ENCODE measurements at regions not wholly inside any gene's neighbourhood (a gene's known extent, or its start where the extent isn't known, plus 50 kb on each side); places are given as distances from the start of the nearest gene placed in this dataset.

DNA sequence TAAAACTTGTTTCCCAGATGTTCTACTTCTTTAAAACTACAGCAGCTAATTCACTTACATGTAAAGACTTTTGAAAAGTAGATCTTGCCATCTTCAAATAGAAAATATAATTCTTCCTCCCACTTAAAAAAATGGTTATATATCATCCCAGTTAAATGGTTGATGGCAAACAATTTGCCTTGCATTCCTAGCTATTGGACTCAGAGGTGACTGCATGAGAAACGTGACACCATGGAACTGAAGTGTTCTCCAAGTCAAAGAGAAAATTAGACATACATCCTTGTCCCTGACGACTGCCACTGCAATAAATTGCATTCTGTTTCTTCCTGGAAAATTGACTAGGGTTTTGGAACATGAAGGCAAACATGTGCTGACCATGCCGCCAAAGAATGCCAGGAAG, 95.0 kb upstream of the POM121L12 start:
- no TSS peak for BruUV-seq (replicated peaks)
- WGBS, 2 experiments (ENCODE audit: extremely low coverage in 2 of 2, insufficient read length in 1 of 2): no CpG with 5 or more reads among the region's 3 CpGs
- no peaks in the 10 kb centered on the region for H3K9me1 ChIP-seq (ENCODE audit: insufficient read depth, low read length)
- H3K9ac ChIP-seq (ENCODE audit: low read depth, low read length): no peak overlapping the region
- CTCF ChIA-PET: no interaction called here
- no peak overlapping the region for H2AK5ac ChIP-seq (ENCODE audit: low read depth, low read length)
- in situ Hi-C loops (cut with MboI; ENCODE audit: low sequenced_read_pairs): no loop called here
- intact Hi-C loops (cut with micrococcal nuclease): no loop called here
- H3K18ac ChIP-seq (ENCODE audit: low read depth, low read length): no peak overlapping the region
- no peaks in the 10 kb centered on the region for H3K79me1 ChIP-seq (ENCODE audit: low read depth in 1 of 2, low read length in 2 of 2)
- TF ChIP-seq, protein P1, sequence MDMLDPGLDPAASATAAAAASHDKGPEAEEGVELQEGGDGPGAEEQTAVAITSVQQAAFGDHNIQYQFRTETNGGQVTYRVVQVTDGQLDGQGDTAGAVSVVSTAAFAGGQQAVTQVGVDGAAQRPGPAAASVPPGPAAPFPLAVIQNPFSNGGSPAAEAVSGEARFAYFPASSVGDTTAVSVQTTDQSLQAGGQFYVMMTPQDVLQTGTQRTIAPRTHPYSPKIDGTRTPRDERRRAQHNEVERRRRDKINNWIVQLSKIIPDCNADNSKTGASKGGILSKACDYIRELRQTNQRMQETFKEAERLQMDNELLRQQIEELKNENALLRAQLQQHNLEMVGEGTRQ (IDR thresholded peaks at IDR 0.05; ENCODE audit: low read depth, low read length): no peak
- TF ChIP-seq SMC3 (IDR thresholded peaks at IDR 0.05; ENCODE audit: low read depth, low read length): no peak
- no peak overlapping the region for H3K27ac ChIP-seq (ENCODE audit: insufficient read depth, low read length)
- ATAC-seq (ENCODE audit: low read depth) (no peak), DNase-seq (no peak)
- H4K5ac ChIP-seq (ENCODE audit: low read depth, low read length): no peak overlapping the region
- no peak overlapping the region for H4K8ac ChIP-seq (ENCODE audit: low read depth in 2 of 2, low read length in 2 of 2)
- H2BK120ac ChIP-seq (ENCODE audit: low read depth, low read length): no peak overlapping the region
- peaks cover 11% of the 10 kb centered on the region for H3K9me3 ChIP-seq (ENCODE audit: control insufficient read depth, insufficient read depth, low read length)
- H2AFZ ChIP-seq (replicated peaks; ENCODE audit: low read length, poor library complexity): no peak overlapping the region
- no peak overlapping the region for H3K56ac ChIP-seq (ENCODE audit: extremely low read depth, insufficient read depth, low read length)
- H3K4me3 ChIP-seq (ENCODE audit: insufficient read depth, low read depth, low read length): no peak overlapping the region
- H4K91ac ChIP-seq (ENCODE audit: insufficient read depth, low read depth, low read length): no peak overlapping the region
- no peak overlapping the region for H2BK20ac ChIP-seq (ENCODE audit: low read depth, low read length)
- dilution Hi-C loops (cut with HindIII; ENCODE audit: low sequenced_read_pairs, unreplicated experiment): no loop called here
- POLR2A ChIA-PET (ENCODE audit: unreplicated experiment): no interaction called here
- H3K4me2 ChIP-seq (ENCODE audit: low read depth, low read length): no peak overlapping the region
- no peak overlapping the region for H3K23ac ChIP-seq (ENCODE audit: low read depth, low read length)
- no peaks in the 10 kb centered on the region for H4K20me1 ChIP-seq (ENCODE audit: insufficient read depth, low read length)
- H3K27me3 ChIP-seq (ENCODE audit: control insufficient read depth, insufficient read depth, low read length): no peaks in the 10 kb centered on the region
- H3K4ac ChIP-seq (ENCODE audit: low read depth, low read length): no peak overlapping the region
- no peak overlapping the region for H3K14ac ChIP-seq (replicated peaks; ENCODE audit: low read depth, low read length)
- no peaks in the 10 kb centered on the region for H3K36me3 ChIP-seq (ENCODE audit: control insufficient read depth, insufficient read depth, low read length)
- no peak overlapping the region for H2BK5ac ChIP-seq (ENCODE audit: low read depth, low read length, poor library complexity, severe bottlenecking)
- no peaks in the 10 kb centered on the region for H3K4me1 ChIP-seq (ENCODE audit: control insufficient read depth, insufficient read depth, low read length)
- H2BK15ac ChIP-seq (ENCODE audit: low read depth, low read length): no peak overlapping the region
- peak overlapping the region; percentile 72 for H2AK9ac ChIP-seq (replicated peaks; ENCODE audit: low read depth, low read length, poor library complexity)
